Fibroblast of lung (primary cell): ENCODE measurements at regions not wholly inside any gene's neighbourhood (a gene's known extent, or its start where the extent isn't known, plus 50 kb on each side); places are given as distances from the start of the nearest gene placed in this dataset.
"Not testable (repeated sequence)": the region's sequence is repeated elsewhere in the genome, so short reads cannot be mapped to it uniquely, and the experiment has no call there.

ENCODE experiments used
- DNase-seq, 2 donors: peaks; one replicate each; pipeline versions ENCODE4 v3.0.0 to v3.0.0-alpha.2; 2010; ENCODE audit warnings: low read depth in 2 of 2
- H2AFZ ChIP-seq: 2 replicates; pipeline ENCODE4 v1.5.1; 2012; ENCODE audit warnings: low read length, control low read depth, inconsistent platforms
- H3K27ac ChIP-seq: 2 replicates; pipeline ENCODE4 v1.5.1; 2011; ENCODE audit warnings: low read length, control low read depth; ENCODE audit not compliant: insufficient read depth
- H3K27me3 ChIP-seq: 2 replicates; pipeline ENCODE4 v1.5.1; 2011; ENCODE audit warnings: mild to moderate bottlenecking, low read length; ENCODE audit not compliant: control insufficient read depth, insufficient read depth
- H3K36me3 ChIP-seq: 2 replicates; pipeline ENCODE4 v1.5.1; 2011; ENCODE audit warnings: low read length; ENCODE audit not compliant: control insufficient read depth, insufficient read depth
- H3K4me1 ChIP-seq: 2 replicates; pipeline ENCODE4 v1.5.1; 2011; ENCODE audit warnings: low read length; ENCODE audit not compliant: control insufficient read depth, insufficient read depth; ENCODE audit errors: extremely low read depth
- H3K4me2 ChIP-seq: 2 replicates; pipeline ENCODE4 v1.5.1; 2011; ENCODE audit warnings: low read length, control low read depth; ENCODE audit not compliant: insufficient read depth; ENCODE audit errors: extremely low read depth
- H3K4me3 ChIP-seq, 4 experiments: fragments of 200-600 bp in 1 of 4; sonication (generic) in 1 of 4; replicated peaks in 1 of 4; 2 replicates each; pipeline ENCODE4 v1.5.1; 2011 to 2016; ENCODE audit warnings: low read length in 4 of 4, low read depth in 3 of 4, mild to moderate bottlenecking in 3 of 4, control low read depth in 2 of 4, inconsistent platforms in 1 of 4, mixed read lengths in 1 of 4; ENCODE audit not compliant: insufficient read depth in 1 of 4; ENCODE audit errors: control extremely low read depth in 1 of 4
- H3K79me2 ChIP-seq: 2 replicates; pipeline ENCODE4 v1.5.1; 2012; ENCODE audit warnings: mild to moderate bottlenecking, low read length, inconsistent platforms; ENCODE audit not compliant: control insufficient read depth, insufficient read depth
- H3K9ac ChIP-seq: 2 replicates; pipeline ENCODE4 v1.5.1; 2011; ENCODE audit warnings: mild to moderate bottlenecking, low read length, control low read depth; ENCODE audit not compliant: insufficient read depth
- H3K9me3 ChIP-seq: 2 replicates; pipeline ENCODE4 v1.5.1; 2012; ENCODE audit warnings: low read depth, low read length; ENCODE audit not compliant: control insufficient read depth, insufficient read depth
- H4K20me1 ChIP-seq: 2 replicates; pipeline ENCODE4 v1.5.1; 2011; ENCODE audit warnings: low read length; ENCODE audit not compliant: control insufficient read depth, insufficient read depth; ENCODE audit errors: extremely low read depth
- EZH2 ChIP-seq: IDR thresholded peaks from 2 replicates; pipeline ENCODE4 v1.5.1; 2012; ENCODE audit warnings: low read length, control low read depth, mild to moderate bottlenecking; ENCODE audit errors: missing control alignments
- TF ChIP-seq, protein P1 (sequence below), 2 donors: IDR thresholded peaks in 1 of 2; conservative IDR thresholded peaks in 1 of 2; 1 replicate in 1 of 2; 2 replicates in 1 of 2; pipeline ENCODE4 v1.5.1; 2011 to 2012; ENCODE audit warnings: low read length in 2 of 2, control low read depth in 1 of 2, inconsistent platforms in 1 of 2, low read depth in 1 of 2, mild to moderate bottlenecking in 1 of 2

DNA sequence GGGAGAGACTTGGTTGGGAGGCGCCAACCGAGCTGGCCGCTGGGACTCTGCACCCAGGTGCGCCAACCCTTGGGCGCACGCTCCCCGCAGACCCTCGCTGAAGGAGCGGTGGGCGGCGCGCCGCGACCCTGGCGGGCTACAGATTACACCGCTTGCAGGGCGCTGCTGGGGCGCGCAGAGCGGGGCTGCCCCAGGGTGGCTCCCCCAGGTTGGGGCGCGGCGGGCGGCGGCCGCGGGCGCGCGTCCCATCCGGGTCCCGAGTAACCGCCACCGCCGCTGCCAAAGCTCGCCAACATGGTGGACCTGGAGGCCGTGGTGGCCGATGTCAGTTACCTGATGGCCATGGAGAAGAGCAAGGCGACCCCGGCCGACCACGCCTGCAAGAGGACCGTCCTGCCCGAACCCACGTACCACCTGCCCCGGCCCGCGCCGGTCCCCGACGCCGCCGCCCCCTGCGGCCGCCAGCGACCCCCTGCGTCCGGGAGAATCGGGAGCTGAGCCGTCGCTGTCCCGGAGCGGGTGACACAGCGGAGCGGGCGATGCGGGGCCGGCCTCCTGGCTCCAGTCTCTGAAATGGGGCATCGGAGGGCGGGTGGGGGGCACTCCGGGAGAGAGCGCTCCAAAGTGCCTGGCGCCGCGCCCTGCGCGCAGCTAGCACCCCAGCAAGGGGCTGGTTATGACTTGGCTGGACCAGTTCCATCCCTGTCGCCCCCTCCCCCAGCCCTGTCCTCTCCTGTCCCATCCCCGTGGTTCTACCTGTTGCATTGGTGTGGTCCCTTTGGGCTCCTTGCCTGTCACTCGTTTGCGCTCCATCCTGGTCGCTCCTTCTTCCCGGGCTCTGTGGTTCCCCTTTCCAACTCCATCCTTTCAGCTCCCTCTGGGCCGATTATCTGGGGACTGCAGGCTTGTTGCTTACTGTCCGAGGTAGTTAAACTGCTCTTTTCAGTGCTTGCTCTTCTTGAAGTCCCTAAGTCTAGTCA is 143.3 kb upstream of the GRK3 start:
- DNase-seq = peak in 1 of 2 donors; percentile 29
- Histone ChIP-seq H3K36me3 (no peaks in the 10 kb centered on the region), H3K9me3 (no peaks in the 10 kb centered on the region), H3K4me3 (no peak overlapping the region), H3K27me3 (peaks cover 48% of the 10 kb centered on the region), H3K4me2 (no peak overlapping the region), H2AFZ (no peak overlapping the region), H3K27ac (no peak overlapping the region), H3K79me2 (no peaks in the 10 kb centered on the region), H4K20me1 (no peaks in the 10 kb centered on the region), H3K4me1 (peaks cover 2% of the 10 kb centered on the region), H3K9ac (no peak overlapping the region)
- TF ChIP-seq, protein P1, sequence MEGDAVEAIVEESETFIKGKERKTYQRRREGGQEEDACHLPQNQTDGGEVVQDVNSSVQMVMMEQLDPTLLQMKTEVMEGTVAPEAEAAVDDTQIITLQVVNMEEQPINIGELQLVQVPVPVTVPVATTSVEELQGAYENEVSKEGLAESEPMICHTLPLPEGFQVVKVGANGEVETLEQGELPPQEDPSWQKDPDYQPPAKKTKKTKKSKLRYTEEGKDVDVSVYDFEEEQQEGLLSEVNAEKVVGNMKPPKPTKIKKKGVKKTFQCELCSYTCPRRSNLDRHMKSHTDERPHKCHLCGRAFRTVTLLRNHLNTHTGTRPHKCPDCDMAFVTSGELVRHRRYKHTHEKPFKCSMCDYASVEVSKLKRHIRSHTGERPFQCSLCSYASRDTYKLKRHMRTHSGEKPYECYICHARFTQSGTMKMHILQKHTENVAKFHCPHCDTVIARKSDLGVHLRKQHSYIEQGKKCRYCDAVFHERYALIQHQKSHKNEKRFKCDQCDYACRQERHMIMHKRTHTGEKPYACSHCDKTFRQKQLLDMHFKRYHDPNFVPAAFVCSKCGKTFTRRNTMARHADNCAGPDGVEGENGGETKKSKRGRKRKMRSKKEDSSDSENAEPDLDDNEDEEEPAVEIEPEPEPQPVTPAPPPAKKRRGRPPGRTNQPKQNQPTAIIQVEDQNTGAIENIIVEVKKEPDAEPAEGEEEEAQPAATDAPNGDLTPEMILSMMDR (conservative IDR thresholded peaks at IDR 0.05 in 1 of 2, IDR thresholded peaks at IDR 0.05 in 1 of 2; ENCODE audit: low read depth in 1 of 2, low read length in 2 of 2) = peak in 1 of 2 donors; percentile 22
- TF ChIP-seq EZH2 = peak; percentile 98

DNA sequence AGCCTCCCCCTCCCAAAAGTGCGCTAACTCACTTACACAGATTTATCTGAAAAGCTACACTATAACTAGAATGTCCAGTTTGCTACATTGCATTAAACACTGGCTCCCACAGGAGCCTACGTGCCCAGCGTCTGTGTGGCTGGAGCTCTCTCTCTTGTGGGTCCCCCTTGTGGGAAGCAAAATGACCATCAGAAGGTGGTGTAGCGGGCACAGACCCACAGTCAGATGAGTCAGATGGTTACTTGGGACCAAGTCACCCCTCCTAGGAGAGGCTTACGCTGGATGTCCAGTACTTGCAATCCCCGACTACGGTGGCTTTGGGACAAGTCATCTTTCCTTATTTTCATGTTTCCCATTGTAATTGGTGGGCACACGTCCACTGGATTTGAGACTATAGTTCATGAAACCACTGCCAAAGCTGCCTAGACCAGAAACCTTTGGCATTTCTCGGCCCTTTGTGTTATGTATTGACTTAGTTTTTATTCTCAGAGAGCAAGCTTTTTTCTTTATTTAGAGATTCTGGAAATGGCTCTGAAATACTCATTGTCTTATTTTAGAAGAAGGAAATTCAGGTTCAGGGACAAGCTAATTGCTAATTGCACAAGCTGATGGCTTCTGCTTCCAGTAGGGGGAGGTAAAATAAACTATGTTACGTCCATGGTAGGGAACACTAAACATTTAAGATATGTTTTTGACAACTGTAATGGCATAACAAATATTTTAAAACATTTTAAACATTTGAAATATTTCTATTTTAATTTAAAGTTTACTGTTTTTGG is 137.8 kb upstream of the GRK3 start:
- not testable (repeated sequence) for H3K27me3 ChIP-seq, H3K4me2 ChIP-seq, H3K4me1 ChIP-seq, H4K20me1 ChIP-seq, H3K27ac ChIP-seq, H2AFZ ChIP-seq, H3K79me2 ChIP-seq, H3K9ac ChIP-seq, H3K9me3 ChIP-seq, H3K4me3 ChIP-seq, H3K36me3 ChIP-seq
- TF ChIP-seq, protein P1 (conservative IDR thresholded peaks at IDR 0.05 in 1 of 2, IDR thresholded peaks at IDR 0.05 in 1 of 2; ENCODE audit: low read depth in 1 of 2, low read length in 2 of 2) = peak; percentile 20 to 53
- peak in 1 of 2 donors; percentile 30 for DNase-seq

DNA sequence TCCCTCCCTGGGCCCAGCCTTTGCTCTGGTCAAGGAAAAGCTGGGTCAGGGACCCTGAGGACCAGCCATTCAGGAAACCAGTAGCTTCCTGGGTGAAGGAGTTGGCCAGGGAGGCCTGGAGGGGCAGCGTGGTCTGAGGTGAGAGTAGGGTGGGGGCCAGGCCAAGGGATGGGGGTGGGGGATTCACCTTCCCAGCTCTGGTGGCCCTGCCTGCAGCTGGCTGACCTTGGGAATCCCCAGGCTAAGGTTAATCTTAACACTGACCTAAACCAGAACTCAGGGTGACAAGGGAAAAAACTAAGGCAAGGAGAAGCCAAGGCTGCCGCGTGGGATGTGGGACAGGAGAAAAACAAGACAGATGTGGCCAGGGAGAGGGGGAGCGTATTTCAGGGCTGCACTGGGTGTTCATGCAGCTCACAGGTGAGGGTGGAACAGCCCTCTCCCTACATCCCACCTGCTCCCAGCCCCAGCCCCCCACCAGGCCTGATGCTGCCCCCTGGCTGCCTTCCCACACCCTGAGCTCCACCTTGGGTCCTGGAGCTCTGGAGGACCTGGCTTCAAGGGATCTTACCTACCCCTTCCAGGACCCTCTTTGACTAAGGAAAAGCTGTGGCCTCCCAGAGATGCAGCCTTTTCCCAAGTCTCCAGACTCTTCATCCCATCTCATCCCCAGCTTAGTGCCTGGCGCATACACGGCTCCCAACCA is 132.7 kb upstream of the GRK3 start:
- not testable (repeated sequence) for H3K36me3 ChIP-seq, DNase-seq, H3K4me2 ChIP-seq, H3K4me1 ChIP-seq, H3K27ac ChIP-seq, H3K9ac ChIP-seq, H3K27me3 ChIP-seq, H3K79me2 ChIP-seq, H2AFZ ChIP-seq, H3K9me3 ChIP-seq, H4K20me1 ChIP-seq, H3K4me3 ChIP-seq

DNA sequence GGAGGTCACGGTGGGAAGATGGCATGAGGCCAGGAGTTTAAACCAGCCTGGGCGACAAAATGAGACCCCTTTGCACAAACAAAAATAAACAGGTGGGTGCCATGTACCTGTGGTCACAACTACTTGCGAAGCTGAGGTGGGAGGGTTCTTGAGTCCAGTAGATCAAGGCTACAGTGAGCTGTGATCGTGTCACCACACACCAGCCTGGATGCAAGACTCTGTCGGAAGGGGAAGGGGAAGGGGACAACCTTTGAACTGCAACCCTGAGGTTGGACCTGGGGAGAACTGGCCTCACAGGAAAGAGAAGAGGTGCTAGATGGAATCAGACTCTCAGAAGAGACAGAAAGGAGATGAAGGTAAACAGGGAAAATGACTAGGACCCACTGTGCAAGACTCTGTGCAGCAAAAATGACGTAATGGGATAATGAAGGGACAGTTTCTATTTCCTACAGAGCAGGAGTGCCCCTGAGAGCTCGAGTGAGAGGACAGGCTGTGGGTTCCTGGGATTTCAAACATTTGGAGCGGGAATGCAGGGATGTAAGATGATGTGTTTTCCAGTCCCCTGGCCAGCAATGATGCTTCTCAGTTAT is 131.0 kb upstream of the GRK3 start:
- not testable (repeated sequence) for H3K79me2 ChIP-seq, H3K4me2 ChIP-seq, H3K27ac ChIP-seq, H2AFZ ChIP-seq, DNase-seq, H4K20me1 ChIP-seq, H3K36me3 ChIP-seq, H3K9ac ChIP-seq, H3K9me3 ChIP-seq, H3K4me3 ChIP-seq, H3K27me3 ChIP-seq, H3K4me1 ChIP-seq
